ENCODE measurements at regions not wholly inside any gene's neighbourhood (a gene's known extent, or its start where the extent isn't known, plus 50 kb on each side); places are given as distances from the start of the nearest gene placed in this dataset.

DNA sequence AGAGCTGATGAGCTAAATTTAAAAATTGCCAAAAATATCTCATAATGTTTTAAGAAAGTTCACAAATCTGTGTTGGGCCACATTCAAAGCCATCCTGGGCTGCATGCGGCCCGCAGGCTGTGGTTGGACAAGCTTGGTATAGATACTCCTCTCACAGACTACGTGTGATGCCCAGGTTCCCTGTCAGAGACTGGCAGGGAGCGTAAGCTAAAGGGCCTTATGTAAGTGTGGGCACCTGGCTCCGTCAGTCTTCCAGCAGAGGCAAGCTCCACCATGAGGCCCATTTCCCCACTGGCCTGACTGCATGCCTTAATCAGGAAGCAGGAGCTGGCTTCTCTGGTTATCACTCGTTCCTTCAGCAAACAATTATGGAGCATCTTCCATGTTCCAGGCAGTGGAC lies 200.2 kb downstream of the FOXO1 start:
- H3K79me2 ChIP-seq (ENCODE audit: control insufficient read depth, insufficient read depth, low read length): no peaks in the 10 kb centered on the region
- H3K9ac ChIP-seq (ENCODE audit: insufficient read depth in 1 of 2, low read depth in 2 of 2, low read length in 2 of 2): no peak overlapping the region
- peaks cover 0 to 2% of the 10 kb centered on the region in 2 experiments; a peak in 2 of 5 replicates for H3K27me3 ChIP-seq (ENCODE audit: control insufficient read depth in 2 of 2, insufficient read depth in 2 of 2, low read length in 2 of 2)
- 0% methylated on average over 6 of the region's 6 CpGs for WGBS (ENCODE audit: insufficient coverage, low coverage, missing lambda C conversion rate)
- H3K27ac ChIP-seq (ENCODE audit: extremely low read depth, low read depth, low read length): no peak overlapping the region
- H3K4me1 ChIP-seq (replicated peaks in 1 of 2; ENCODE audit: control insufficient read depth in 2 of 2, insufficient read depth in 2 of 2, low read length in 2 of 2): no peaks in the 10 kb centered on the region
- FAIRE-seq (no peak), ATAC-seq (no peak), DNase-seq (ENCODE audit: extremely low read depth in 1 of 4, low spot score in 3 of 4) (no peak)
- H3K36me3 ChIP-seq (ENCODE audit: control insufficient read depth, insufficient read depth, low read length): no peaks in the 10 kb centered on the region
- H2AFZ ChIP-seq (ENCODE audit: low read depth, low read length): no peak overlapping the region
- no peaks in the 10 kb centered on the region for H3K9me3 ChIP-seq (replicated peaks; ENCODE audit: control insufficient read depth, insufficient read depth, low read depth, low read length)
- ChIA-PET POLR2A (interaction anchor here (0.6 kb wide), 1 partner anchor 46 kb away, joined by 3 read pairs; no protein-coding TSS in a partner anchor), CTCF (ENCODE audit: low intra/inter-chr PET ratio) (no interaction called here)
- no TSS peak for BruUV-seq (replicated peaks)
- no peak overlapping the region for H3K4me2 ChIP-seq (ENCODE audit: insufficient read depth, low read length)
- no peak overlapping the region for H3K4me3 ChIP-seq
- no peaks in the 10 kb centered on the region for H4K20me1 ChIP-seq (replicated peaks; ENCODE audit: control insufficient read depth, insufficient read depth, low read length)
- H3K9me1 ChIP-seq (ENCODE audit: control insufficient read depth, insufficient read depth, low read length): no peaks in the 10 kb centered on the region
- intact Hi-C loops (cut with micrococcal nuclease): no loop called here
- in situ Hi-C loops (cut with MboI): no loop called here
- no peak for TF ChIP-seq ESRRA (IDR thresholded peaks at IDR 0.05; ENCODE audit: borderline replicate concordance, low read depth)
- no peak for TF ChIP-seq ZNF644 (tag; IDR thresholded peaks at IDR 0.05; ENCODE audit: low read depth)
- no peak for TF ChIP-seq ZNF347 (CRISPR knock-in tag; IDR thresholded peaks at IDR 0.05; ENCODE audit: low read depth)
- TF ChIP-seq, protein P1, sequence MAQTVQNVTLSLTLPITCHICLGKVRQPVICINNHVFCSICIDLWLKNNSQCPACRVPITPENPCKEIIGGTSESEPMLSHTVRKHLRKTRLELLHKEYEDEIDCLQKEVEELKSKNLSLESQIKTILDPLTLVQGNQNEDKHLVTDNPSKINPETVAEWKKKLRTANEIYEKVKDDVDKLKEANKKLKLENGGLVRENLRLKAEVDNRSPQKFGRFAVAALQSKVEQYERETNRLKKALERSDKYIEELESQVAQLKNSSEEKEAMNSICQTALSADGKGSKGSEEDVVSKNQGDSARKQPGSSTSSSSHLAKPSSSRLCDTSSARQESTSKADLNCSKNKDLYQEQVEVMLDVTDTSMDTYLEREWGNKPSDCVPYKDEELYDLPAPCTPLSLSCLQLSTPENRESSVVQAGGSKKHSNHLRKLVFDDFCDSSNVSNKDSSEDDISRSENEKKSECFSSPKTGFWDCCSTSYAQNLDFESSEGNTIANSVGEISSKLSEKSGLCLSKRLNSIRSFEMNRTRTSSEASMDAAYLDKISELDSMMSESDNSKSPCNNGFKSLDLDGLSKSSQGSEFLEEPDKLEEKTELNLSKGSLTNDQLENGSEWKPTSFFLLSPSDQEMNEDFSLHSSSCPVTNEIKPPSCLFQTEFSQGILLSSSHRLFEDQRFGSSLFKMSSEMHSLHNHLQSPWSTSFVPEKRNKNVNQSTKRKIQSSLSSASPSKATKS (CRISPR knock-in tag; IDR thresholded peaks at IDR 0.05): no peak
- TF ChIP-seq, protein P2, sequence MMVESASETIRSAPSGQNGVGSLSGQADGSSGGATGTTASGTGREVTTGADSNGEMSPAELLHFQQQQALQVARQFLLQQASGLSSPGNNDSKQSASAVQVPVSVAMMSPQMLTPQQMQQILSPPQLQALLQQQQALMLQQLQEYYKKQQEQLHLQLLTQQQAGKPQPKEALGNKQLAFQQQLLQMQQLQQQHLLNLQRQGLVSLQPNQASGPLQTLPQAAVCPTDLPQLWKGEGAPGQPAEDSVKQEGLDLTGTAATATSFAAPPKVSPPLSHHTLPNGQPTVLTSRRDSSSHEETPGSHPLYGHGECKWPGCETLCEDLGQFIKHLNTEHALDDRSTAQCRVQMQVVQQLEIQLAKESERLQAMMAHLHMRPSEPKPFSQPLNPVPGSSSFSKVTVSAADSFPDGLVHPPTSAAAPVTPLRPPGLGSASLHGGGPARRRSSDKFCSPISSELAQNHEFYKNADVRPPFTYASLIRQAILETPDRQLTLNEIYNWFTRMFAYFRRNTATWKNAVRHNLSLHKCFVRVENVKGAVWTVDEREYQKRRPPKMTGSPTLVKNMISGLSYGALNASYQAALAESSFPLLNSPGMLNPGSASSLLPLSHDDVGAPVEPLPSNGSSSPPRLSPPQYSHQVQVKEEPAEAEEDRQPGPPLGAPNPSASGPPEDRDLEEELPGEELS (CRISPR knock-in tag; IDR thresholded peaks at IDR 0.05; ENCODE audit: borderline replicate concordance): no peak
- TF ChIP-seq, protein P3, sequence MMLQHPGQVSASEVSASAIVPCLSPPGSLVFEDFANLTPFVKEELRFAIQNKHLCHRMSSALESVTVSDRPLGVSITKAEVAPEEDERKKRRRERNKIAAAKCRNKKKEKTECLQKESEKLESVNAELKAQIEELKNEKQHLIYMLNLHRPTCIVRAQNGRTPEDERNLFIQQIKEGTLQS (IDR thresholded peaks at IDR 0.05): no peak
- TF ChIP-seq, protein P3 (CRISPR knock-in tag; conservative IDR thresholded peaks at IDR 0.05): no peak
- TF ChIP-seq, protein P4, sequence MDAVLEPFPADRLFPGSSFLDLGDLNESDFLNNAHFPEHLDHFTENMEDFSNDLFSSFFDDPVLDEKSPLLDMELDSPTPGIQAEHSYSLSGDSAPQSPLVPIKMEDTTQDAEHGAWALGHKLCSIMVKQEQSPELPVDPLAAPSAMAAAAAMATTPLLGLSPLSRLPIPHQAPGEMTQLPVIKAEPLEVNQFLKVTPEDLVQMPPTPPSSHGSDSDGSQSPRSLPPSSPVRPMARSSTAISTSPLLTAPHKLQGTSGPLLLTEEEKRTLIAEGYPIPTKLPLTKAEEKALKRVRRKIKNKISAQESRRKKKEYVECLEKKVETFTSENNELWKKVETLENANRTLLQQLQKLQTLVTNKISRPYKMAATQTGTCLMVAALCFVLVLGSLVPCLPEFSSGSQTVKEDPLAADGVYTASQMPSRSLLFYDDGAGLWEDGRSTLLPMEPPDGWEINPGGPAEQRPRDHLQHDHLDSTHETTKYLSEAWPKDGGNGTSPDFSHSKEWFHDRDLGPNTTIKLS (IDR thresholded peaks at IDR 0.05; ENCODE audit: borderline replicate concordance, low read depth): no peak
- TF ChIP-seq, protein P5, sequence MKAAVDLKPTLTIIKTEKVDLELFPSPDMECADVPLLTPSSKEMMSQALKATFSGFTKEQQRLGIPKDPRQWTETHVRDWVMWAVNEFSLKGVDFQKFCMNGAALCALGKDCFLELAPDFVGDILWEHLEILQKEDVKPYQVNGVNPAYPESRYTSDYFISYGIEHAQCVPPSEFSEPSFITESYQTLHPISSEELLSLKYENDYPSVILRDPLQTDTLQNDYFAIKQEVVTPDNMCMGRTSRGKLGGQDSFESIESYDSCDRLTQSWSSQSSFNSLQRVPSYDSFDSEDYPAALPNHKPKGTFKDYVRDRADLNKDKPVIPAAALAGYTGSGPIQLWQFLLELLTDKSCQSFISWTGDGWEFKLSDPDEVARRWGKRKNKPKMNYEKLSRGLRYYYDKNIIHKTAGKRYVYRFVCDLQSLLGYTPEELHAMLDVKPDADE (conservative IDR thresholded peaks at IDR 0.05; ENCODE audit: control insufficient read depth, low read depth, low read length): no peak
